HG02884 (cell line): ENCODE measurements at regions not wholly inside any gene's neighbourhood (a gene's known extent, or its start where the extent isn't known, plus 50 kb on each side); places are given as distances from the start of the nearest gene placed in this dataset.

ENCODE experiments used
- ATAC-seq: cut with Tn5 transposase; IDR thresholded peaks from one replicate; pipeline ENCODE4 v1.9.1; 2021; ENCODE audit warnings: mild to moderate bottlenecking, moderate library complexity; ENCODE audit not compliant: unreplicated experiment

DNA sequence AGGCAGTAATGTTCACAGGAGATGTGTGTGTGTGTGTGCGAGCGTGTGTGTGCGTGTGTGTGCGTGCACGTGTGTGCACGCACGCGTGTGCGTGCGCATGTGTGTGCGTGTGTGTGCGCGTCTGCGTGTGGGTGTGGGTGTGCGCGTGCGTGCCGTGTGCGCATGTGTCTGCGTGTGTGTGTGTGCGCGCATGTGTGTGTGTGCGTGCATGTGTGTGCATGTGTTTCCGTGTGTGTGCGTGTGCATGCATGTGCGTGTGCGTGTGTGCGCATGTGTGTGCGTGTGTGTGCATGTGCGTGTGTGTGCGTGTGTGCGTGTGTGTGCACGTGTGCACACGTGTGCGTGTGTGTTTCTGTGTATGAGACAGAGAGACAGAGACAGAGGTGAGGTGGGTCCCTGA is 136.0 kb upstream of the CST7 start:
- ATAC-seq: no peak

DNA sequence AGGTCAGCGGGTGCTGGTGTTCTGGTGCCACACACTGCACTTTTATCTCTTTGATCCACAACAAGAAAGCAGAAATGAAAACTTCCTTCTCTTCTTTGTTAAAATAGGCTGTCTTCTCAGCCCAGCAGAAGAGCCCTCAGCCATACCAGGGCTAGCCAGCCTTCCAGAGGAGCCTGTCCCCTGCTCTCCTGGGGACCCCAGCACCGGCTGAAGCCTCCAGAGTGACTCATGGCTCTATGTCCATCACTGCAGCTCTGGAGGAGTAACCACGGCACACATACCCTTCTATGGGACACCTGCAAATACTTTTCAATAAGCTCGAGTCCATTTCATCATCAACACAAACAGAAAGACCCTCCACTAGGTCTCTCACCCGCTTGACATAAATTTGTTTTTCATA is 135.6 kb upstream of the CST7 start:
- ATAC-seq: no peak

DNA sequence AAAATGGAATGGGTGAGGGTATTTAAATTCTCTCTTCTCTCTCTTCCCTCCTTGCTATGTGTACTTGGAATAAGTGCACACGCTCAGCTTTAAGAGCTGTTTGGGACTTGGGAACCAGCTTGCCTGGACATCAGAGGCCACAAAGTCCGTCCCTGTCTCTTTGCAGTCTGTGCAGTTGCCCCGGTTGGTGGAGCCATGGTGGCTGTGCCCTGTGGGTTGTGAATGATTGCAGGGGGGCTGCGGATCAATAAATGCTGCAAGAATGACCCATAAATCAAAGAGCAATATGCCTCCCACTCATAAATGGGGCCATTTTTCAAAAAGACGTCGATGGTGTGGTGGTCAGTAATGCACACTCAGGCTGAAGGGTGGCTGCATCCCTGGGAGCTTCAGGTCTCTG is 135.1 kb upstream of the CST7 start:
- no peak for ATAC-seq

DNA sequence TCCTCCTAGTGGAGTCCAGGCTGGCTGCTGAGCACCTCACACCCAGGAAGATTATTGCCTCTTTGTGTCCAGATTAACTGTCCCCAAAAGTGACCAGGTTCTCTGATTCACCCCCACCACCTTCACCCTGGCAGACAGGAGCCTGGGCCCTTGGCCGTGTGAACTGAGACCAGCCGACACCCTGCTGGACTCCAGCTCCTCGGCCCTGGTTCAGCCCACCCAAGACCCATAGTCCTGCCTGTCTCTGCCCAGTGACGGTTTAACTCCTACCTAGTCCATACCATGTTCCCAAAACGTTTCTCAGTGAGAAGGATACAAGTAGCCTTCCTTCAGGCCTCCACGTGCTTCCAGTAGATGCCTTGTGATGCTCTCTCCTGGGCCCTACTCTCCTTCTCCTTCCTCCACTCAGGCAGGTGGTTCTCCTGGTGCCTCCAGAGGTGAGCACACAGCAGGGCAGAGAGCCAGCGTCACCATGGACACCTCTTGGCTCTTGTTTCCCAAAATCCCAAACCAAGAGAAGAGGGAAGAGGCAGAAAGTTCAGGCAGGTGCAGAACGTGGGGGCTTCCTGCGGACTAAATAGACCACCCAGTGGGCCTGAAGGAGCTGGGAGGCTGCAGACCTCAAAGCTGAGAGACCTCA is 134.4 kb upstream of the CST7 start:
- ATAC-seq: no peak

DNA sequence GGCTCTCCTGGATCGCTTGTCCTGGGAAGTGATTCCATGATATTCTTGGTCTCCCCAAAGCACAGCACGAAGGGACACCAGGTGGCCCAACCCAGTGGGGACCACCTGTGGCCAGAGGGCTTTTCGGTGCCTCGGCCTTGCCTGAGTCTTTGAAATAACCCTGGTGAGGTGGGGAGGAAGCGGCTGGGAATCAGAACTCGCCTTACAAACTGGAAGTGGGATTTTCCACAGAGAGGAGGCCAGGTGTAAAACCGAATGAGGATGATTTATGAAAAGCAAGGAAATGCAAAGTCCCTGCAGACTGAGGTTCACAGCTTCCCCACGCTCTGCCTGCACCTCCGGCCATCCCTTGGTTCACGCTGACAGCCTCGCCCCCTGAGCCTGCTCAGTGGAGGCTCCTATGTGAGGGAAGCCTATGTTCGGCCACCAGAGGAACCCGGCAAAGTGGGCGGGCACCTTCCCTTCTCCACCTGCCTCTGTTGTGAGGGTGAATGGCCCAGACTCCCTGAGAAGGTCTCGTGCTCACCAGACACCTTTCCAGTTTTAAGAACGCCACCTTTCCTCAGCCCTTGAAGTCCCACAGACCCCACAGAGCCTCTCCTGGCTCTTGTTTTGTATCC is 133.8 kb upstream of the CST7 start:
- no peak for ATAC-seq

DNA sequence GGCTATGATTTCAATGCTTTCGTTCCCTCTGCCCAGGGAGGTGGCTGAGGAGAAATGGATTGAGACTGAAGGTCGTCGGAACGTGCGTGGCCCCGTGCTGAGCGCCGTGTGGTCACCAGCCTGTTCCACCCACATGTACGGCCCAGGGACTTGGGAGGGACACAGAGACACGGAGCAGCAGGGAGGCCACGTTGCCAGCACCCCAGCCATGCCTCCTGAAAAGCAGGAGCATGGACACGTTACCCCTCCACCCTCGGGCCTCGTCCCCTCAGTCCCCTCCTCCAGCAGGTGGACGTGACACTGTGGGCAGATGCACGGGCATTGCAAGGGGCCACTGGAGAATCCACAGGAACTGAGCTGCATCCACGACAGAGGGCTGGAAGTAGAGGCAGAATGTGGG is 133.1 kb upstream of the CST7 start:
- ATAC-seq: no peak

DNA sequence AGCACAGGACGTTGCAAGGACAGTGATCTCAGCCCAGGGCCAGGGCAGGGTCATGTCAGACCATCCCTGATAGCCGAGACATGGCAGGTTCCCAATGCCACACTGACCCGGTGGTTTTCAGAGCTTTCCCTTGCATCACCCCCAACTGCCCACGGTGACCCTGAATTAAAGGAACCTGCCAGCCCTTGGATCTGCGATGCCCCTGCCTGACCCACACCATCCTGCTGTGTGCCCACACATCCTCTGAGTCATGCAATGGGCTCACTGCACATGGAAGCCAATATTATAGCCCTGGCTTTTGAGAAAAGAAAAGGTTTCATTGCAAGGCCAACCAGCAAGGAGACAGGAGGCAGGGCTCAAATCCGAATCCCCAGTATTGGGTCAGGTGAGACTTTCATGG is 132.6 kb upstream of the CST7 start:
- ATAC-seq: no peak

DNA sequence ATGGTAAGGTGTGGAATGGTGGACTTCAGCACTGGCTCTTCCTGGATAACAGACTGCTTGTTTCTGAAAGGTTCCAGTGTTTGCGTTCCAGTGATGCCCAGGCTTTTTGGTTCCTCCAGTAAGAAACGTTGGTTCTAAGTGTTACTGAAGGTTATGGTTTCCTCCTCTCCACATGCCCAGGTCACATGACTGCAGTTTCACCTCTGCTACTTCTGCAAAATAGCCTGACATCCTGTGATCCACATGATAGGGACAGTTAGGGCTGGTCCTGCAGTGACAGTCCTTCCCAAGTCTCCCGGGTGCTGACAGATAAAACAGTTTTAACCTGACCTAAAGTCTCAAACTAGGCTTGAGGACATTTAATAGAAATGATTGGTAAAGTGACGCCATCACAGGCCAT is 132.2 kb upstream of the CST7 start:
- no peak for ATAC-seq

DNA sequence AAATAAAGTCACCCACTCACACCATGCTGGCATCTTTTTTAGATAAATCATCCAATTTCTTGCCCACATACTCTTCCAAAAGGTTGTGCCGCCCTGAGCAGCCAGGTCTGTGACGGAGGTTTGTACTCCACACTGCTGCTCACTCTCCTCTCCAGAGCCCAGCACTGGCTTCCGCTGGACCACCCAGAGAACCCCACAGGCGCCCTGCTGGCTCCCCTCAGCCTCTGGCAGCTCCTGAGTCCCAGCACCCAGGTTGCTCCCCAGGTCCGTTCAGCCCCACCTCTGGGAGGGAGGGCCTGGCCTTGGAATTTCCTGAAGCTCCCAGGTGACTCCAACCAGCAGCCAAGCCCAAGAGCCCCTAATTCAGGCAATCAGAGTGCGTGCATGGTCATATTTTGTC is 131.7 kb upstream of the CST7 start:
- ATAC-seq: no peak

DNA sequence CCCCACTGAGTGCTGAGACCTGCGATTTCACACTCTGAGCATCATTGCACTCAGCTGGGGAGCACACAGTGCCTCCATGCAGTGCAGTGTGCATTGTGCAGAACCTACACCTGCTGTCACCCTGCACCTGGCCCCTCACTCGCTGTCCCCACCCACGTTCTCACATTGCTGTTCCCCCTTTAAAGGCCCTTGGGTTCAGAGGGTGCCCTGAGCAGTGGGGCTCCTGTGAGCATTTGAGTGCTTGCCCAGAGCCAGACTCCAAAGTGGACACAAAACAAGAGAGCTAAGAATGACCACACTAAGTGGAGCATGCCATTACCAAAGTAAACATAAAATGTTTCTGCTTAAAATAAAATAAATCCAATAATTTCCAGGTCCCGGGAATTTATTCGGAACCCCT is 131.0 kb upstream of the CST7 start:
- ATAC-seq: no peak

DNA sequence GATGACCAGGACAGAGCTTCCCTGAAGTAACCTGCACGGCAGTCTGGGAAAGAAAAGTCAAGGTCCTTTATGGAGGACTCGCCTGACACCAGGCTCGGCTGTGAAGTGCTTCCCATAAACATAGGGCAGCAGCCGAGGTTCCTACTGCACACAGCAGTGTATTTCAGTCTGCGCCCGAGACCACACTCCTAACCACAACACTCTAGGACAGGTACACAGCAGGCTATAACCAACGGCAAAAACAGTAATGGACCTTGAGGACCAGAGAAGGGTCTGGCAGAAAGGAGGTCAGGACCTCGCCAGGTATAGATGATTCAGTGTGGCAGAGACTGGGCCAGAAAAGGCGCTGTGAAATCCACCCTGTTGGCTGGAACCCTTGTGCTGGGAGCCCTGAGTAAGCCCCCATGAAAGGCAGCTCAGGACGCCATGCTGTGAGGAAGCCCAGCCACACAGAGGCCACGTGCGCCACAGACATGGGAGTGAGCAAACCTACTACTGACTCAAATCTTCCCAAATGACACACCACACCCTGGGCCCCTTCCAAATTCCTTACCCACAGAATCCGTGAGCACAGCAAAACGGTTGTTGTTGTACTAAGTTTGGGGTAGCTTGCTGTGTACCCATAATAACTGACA is 129.6 kb upstream of the CST7 start:
- ATAC-seq: no peak

DNA sequence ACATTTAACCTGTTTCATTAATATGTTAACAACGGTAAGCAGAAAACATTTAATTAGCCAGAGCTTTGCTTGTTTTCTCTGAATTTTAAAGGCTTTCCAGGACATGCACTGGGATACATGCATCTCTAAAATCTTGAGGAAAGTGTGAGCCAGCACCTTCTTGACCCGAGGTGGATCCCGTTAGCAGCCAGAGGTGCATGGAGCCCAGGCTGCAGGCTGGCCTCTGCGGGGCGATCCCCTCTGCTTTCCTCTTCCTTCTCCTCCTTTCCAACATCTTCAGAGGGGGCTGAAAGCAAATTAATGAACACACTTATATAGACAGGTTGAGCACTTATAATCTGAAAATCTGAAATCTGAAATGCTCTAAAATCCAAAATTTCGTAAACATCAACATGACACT is 128.7 kb upstream of the CST7 start:
- no peak for ATAC-seq

DNA sequence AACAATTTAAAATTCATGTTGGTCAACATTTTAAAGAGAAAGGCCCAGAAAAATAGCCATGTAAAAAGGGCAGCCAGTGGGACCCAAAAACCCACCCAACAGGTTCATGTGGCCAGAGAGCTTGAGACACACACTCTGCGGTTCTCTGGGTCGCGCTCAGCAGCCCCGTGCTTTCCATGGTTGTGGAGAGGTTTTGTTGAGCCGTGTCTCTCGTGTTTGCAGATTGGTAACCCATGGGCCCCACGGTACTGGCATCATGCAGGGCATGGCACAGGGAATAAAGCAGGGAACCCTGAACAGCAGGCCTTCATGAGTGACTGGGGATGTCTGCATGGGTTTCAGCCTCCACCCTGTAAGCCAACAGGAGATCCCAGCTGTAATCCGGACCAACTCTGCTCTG is 127.7 kb upstream of the CST7 start:
- no peak for ATAC-seq

DNA sequence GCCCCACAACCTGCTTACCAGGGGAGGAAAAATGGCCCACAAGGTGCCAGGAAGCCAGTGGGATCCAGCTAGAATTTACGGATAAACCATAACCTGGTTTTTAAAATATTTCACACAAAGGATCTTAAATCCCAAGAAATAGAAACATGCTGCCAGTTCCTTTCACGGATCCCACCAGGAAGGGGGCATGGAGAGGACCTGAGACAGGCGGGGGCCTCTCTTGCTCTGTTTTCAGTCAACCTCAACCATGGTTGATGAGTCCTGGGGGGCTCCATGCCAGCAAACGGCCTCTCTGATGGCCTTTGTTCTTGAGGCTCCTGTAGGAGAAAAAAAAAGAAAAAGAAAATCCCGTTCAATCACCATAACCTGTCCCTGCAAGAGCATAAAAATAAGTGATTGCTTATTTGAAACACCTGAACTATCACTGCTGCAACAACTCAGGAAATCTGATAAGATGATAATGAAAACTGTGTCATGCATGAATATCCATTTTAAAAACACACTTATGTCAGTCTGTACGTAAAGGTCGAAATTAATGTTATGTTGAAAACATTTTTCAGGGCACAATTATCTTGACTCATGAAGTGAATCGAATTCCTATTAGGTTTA is 125.8 kb upstream of the CST7 start:
- no peak for ATAC-seq

DNA sequence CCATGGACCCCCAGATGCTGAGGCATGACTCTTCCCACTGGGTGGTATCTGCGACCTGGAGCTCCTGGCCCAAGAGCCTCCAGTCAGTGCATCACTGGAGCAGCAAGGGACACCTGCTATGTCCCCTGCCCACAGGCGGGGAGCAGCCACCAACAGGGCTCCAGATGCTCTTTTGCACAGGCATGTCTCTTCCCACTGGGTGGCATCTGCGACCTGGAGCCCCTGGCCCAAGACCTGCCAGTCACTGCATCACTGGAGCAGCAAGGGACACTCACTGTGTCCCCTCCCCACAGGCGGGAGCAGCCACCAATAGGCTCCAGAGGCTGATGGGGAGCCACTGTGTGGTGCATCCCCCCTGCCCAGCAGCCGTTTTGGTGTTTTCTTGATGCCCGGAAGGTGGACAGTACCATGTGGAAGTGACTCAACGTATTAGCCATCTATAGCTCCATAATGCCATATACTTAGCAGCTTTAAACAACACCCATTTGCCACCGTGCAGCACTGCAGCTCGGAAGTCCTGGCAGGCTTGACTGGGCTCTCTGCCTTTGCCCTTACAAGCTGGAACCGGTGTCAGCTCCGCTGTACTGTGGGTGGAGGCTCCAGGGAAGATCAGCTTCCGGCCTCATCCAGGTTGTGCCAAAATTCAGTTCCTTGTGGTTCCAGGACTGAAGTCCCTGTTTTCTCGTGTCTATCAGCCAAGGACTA is 124.9 kb upstream of the CST7 start:
- no peak for ATAC-seq

DNA sequence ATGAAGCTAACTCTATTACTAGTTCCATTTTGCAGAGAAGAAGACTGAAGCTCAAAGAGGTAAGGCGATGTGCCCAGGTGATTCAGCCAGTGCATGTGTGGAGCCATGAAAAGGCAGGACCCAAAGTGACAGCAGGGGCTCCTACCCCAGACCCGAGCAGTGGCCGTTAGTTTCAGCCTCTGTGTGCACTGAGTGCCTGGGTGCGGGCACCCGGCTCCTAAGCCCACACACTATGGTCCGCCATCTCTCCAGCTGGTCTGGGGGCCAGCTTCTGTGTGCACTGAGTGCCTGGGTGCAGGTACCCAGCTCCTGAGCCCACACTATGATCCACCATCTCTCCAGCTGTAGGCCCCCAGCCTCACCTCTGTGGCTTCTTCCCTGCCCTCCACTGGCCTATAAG is 123.5 kb upstream of the CST7 start:
- ATAC-seq: no peak

DNA sequence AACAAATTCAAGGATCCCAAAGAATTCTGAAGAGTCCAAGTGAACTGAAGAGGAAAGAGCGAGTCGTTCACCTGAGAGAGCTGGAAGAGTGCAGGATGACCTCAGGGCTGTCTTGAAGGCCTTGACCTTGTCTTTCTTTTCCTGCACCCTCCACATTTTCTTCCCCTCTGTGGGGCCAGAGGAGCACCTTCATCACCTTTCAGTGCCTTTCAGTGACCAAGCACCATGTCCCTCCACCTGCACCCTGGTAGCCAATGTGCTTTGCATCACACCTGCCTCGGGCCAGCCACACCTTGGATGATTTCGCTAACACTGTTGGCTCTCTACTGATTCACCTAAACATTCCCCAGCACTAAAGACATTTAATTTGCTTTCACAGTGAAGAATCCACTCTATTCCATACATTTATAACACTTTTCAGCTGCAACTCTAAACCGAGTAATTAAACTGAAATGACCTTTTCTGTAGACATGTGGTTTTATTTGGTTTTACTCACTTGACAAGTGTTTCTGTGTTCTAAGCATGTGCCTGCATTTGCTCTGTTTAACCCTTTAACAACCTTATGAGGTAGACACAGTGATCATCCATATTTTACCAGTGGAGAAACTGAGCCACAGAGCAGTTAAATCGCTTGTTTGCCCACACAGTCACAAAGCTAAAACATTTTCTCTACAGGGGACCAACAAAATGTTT is 121.3 kb upstream of the CST7 start:
- no peak for ATAC-seq

DNA sequence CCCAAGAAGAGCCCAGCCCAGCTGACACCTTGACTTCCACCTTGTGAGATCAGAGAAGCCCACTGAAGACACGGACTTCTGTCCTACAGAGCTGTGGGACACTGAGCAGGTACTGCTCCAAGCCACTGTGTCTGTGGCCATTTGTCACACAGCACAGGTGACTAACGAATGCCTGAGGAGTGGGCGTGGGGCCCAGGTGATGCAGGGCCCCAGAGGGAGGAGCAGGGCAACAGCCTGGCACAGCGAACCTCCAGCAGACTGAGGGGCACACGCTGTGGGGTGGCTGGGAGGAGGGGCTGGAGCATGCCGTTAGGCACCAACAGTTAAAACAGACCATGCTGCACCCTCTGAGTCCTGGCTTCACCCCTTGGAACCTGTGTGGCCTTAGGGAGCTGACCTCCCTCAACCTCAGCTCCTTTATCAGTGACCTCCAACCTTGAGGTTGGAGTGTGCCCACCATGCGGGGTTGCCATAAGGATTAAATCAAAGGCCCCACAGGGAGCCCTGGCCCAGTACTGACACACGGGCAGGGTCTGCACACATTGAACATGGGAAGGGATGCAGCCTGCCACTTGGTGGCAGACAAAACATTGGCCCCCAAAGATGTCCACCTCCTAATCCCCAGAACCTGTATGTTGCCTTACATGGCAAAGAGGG is 119.9 kb upstream of the CST7 start:
- ATAC-seq: no peak

DNA sequence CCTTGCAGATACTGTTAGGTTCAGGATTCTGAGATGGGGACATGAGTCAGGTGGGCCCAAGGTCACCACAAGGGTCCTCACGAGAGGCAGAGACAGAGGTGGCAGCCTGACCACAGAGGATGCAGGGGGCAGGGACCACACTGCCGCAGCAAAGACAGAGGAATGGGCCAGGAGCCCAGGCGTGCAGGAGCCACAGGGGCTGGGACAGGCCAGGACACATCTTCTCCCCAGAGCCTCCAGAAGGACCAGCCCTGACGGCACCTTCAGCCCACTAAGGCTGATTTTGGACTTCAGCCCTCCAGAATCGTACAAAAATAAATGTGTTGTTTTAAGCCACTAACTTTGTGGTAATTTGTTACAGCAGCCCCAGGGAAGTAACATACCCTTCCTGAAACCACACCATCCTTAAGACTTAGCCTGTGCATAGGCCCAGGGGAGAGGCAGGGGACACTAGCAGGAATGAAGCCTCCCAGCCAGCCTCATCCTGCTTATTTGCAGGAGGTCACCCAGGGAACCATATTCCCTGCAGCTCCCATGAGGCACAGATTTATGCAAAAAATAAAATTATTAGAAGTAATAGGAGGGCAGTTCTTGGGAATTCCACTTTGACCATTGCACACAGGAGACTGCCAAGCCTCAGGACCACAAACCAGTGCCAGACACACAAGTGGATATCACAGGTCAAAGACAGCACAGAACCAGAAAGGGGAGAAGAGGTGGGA is 119.3 kb upstream of the CST7 start:
- ATAC-seq: no peak

DNA sequence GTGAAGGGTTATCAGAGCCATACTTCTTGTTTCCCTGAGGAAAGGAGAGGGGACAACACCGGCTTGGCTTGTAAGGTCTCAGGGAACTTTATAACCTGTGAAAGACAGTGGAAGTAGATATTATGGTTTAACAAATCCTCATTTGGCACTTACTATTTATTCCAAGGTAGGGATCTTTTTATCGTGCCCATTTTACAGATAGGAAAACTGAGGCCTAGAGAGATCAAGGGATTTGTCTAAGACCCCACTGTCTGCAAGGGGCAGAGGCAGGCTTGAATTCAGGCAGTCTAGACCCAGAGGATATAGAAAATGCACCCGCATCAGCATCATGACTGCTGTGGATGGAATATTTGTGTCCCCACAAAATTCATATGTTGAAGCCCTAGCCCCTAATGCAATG is 118.4 kb upstream of the CST7 start:
- ATAC-seq: no peak
